Iris pigment epithelial cell (primary cell): ENCODE measurements at regions not wholly inside any gene's neighbourhood (a gene's known extent, or its start where the extent isn't known, plus 50 kb on each side); places are given as distances from the start of the nearest gene placed in this dataset.

ENCODE experiments used
- DNase-seq: peaks from one replicate; pipeline ENCODE4 v3.0.0-alpha.2; 2011; ENCODE audit warnings: low read depth

DNA sequence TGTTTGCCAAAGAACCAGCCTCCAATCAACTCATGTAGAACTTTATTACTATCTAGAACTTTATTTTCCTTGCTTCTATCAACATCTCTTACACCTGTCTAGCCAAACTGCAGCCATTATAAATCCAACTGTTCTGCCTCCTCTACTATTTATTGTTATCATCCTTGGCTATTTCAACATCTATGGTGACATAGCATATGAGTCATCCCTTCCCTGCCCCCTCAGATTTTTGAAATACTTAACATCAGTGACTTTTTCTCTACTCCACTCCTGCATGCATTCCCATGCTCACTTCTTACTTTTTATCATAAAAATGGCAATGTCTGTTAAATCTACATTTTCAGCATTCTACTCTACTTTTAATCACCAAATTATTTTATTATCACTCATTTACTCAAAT lies 544.9 kb upstream of the NEGR1 start:
- DNase-seq = peak; percentile 45

DNA sequence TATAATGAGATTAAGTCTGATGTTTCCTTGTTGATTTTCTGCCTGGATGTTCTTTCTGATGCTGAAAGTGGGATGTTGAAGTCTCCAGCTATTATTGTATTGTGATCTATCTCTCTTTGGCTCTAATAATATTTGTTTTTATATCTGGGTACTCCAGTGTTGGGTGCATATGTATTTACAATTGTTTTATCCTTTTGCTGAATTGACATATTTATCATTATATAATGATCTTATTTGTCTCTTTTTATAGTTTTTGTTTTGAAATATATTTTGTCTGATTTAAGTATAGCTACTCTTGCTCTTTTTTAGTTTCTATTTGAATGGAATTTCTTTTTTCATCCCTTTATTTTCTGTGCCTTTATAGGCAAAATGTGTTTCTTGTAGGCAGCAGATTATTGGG lies 522.2 kb upstream of the NEGR1 start:
- no peak for DNase-seq

DNA sequence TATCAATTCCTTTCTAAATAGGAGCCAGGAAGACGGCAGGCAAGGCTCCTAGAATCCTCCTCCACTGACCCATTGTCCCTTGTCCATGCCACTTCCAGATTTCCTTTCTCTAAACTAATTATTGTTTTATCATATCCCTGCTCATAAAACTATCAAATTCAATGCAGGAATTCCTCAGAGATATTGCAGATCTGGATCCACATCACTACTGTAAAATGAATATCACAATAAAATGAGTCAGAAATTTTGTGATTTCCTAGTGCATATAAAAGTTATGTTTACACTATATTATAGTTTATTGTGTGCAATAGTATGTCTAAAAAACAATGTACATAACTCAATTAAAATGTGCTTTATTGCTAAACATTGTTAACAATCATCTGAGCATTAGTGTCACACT lies 498.7 kb upstream of the NEGR1 start:
- no peak for DNase-seq

DNA sequence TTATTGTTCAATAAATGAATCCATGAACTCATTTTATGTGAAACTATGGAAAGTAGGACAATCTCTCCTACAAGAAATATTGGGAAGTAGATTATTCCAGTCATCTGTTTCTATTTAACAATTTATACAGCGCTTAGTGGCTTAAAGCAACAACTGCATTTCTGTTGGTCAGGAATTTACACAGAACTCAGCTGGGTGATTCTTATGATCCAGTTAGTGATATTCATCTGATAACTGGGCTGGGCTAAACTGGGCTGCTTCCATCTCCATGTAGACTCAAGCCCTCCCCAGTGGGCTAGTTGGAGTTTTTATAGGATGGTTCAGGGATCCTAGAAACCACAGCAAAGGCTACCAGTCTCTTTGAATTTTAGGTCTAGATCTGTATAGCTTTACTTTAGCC lies 497.9 kb upstream of the NEGR1 start:
- DNase-seq = no peak

DNA sequence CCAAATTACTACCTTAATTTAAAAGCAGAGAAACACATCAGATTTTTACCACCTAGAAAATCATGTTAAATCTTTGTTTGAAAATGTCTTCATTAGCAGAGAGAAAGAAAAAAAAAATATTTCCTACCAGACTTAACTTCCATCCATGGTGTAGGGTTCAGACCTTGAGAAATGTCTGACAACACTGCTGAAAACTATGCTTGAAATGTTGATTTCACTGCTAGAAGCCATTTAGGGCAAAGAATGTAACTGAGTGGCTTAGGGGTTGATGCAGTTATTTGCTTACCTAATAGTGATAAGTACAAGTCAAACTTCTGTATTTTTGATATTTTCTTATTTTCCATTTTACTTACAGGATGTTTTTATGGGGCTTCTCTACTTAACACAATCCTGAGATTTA lies 495.6 kb upstream of the NEGR1 start:
- peak; percentile 4 for DNase-seq

DNA sequence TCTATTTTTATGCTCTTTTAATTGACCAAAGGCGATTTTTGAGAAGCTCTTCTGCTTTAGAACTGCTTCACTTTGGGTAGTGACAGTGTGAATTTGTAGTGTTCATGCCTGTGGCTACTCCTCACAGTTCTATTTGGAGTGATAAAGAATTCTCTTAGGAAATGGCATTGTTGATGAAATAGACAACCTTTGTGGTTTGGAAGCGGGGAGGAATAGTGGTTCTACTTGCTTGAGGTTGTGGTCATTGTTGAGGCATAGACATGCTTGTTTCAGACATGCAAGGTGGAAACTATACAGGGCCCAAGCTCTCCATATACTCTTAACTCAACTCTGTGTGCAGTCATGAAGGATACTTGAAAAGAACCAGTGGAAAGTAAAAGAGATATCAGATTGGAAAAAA lies 481.1 kb upstream of the NEGR1 start:
- no peak for DNase-seq

DNA sequence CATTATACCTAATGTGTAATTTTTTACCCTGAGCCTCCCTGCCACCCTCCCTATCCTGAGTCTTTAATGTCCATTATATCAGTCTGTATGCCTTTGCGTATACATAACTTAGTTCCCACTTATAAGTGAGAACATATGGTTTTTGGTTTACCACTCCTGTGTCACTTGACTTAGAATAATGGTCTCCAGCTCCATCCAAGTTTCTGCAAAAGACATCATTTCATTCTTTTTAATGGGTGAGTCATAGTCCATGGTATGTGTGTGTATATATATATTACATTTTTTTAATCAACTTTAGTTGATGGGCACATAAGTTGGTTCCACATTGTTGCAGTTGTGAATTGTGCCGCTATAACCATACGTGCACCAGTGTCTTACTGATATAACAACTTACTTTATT lies 477.1 kb upstream of the NEGR1 start:
- DNase-seq = no peak

DNA sequence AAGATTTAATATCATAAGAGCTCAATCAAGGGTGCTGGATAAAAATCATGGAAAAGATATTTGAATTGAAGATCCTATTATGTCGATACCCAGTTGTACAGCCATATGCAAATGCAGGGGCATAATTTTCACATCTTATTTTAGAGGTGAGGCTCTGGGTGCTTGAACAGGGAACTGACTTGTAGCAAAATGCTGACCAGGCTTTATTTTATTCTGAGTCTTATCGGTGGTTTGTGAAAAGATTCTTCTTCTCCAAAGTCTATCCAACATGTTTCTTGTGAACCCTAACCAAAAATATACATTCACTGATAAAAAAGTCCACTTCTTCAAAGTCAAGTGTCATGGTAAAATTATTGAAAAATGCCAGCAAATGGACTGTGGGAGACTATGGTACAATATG lies 475.5 kb upstream of the NEGR1 start:
- no peak for DNase-seq

DNA sequence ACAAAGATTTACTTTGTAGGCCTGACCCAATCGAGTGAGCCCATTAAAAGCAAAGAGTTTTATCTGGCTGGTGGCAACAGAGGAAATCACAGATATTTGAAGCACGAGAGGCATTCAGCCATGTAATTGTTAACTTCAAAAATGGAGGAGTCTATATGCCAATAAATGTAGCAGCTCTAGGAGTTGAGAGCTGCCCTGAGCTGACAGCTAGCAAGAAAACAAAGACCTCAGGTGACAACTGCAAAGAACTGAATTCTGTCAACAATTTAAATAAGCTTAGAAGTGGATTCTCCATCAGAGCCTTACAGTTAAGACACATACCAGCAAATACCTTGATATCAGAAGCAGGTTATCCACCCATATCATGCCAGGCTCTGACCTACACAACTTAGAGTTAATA lies 463.1 kb upstream of the NEGR1 start:
- DNase-seq = no peak

DNA sequence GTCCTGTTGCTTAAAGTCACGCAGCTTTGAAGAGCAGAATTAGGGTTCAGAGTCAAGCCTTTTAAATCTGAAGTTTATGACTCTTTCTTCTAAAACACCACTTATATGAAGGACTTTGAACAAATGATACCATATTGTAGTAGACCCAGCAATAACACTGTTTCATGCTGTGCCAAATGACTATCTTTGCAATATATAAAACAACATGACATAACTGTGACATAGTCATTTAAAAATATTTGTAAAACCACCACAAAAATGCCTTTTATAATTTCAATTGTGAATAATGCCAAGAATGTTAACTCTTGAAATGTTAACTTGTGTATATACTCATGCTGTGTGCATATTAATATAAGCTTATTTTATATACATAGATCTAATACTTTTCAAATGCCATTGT lies 452.1 kb upstream of the NEGR1 start:
- no peak for DNase-seq

DNA sequence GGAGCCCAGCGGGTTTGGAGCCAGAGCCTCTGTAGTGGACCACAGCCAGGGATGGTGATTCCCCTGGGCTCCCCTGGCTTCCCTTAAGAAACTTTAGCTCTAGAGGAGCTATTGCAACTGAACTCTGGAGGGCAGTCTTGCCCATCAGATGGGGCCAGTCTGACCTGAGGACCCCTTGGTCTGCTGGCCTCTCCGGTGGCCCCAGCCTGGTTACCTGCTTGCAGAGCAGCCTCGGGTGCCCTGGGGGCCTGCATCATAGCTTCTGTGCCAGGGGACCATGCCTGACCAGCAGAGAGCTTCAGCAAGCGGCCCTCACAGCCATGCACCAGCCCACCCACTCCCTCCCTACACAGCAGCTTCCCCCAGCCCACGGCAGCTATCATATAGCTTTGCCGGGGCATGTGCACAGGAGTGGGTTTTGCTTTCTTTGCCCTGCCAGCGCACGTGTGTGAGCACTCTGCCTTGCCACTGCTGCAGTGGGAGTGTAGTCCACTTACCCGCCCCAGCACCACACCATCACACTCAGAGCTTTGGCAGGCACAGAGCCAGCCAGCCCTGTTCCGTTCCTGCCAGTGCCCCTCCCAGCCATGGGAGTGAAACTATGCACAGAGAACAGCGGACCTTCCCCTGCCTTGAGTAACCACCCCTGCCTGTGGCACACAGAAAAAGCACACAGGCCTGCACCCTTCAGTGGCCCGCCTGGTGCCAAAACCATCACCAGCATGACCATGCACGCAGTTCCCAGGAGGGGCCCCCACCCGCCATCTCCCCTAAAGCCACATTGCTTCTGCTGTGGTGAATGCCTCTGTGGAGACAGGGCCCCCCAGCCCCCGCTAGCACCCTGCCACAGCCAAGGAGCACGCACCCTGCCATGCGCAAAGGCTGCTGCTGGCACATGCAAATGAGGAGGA lies 442.9 kb upstream of the NEGR1 start:
- no peak for DNase-seq

DNA sequence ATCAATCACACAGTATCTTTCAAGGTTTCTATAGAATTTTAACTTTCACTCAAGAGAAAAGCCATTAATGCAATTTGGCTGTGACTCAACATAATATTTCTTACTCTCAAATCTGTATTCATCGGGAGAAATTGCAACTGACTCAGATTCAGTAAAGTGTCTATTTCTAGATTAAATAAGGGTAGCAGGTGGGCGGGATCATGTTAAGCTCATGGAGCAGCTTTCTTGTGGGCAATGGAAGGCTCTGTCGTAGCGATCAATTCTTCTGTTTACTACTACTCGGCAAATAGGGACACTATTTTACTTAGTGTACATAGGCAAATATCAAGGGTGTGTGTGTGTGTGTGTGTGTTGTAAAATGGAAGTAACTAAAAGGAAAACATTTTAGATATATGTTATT lies 423.6 kb upstream of the NEGR1 start:
- no peak for DNase-seq

DNA sequence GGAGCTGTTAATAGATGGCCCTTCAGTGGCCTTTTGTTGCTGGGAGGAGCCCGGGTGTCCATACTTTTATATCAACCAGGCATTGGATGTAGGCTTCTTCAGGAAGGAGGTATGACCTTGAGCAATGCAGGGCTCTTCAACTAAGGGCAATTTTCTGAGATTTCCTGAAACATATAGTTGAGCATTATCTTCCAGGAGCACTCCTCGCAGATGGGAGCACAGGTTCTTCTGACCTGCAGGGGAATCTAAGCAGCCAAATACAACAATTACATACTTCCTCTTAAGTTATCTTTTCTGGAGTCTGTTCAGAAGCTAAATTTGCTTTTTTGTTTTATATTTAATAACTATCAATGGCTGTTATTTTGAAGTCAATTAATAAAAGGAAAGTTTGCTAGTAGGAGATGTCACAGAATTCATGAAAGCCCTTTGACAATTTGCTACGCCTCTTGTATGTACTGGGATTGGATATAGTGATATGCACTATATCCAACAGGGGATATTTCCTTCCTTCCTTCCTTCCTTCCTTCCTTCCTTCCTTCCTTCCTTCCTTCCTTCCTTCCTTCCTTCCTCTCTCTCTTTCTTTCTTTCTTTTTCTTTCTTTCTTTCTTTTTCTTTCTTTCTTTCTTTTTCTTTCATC lies 422.6 kb upstream of the NEGR1 start:
- no peak for DNase-seq

DNA sequence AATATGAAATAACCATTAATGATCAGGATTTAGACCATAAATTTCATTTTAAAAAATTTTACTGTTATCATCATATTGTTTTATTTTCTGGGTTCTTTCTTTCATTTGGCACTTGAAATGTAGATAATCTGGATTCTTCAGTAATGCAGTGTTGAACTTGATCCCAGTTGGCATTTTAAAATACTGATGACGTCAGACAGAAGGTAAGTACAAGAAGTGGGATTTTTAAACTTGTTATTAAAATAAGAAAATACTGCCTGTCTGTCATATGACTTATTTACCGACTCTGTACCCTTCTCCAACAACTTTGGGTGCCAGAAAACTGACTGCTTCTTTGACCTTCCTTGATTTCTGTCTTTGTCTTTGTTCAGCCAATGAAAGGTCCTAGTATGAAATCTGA lies 415.1 kb upstream of the NEGR1 start:
- no peak for DNase-seq

DNA sequence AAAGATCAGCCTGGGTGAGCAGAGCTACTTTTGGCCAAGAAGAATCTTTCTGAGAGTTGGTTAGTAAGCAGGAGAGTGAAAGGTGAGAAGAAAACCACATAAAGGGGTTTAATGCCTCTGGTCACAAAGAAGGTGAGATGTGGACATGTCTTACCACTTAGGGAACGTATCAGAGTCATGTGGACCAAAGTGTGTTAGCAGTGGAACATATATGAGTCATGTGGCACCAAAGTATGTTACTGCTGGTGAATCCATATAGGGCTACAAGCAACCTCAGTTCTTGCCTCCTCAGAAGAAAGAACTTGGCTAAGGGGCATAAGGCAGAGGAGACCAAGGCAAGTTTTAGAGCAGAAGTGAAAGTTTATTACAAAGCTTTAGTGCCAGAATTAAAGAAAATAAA lies 411.6 kb upstream of the NEGR1 start:
- DNase-seq = no peak

DNA sequence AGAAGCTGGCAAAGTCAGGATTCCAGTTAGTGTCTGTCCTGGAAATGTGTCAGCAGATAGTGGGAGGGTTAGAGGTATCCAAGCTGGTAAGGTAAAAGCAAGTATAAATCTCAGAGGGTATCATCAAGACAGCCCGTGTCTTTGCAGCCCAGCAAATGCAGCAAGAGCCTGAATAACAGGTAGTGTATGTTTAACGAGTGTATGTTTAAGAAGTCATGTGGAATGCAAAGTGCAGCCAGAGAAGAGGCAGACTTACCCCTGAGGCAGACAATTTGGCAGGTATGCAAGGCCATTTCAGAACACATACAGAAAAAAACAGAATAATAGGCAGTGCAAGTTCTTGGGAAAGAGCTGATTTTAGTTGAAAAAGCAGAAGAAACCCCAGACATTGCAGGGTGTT lies 411.0 kb upstream of the NEGR1 start:
- no peak for DNase-seq

DNA sequence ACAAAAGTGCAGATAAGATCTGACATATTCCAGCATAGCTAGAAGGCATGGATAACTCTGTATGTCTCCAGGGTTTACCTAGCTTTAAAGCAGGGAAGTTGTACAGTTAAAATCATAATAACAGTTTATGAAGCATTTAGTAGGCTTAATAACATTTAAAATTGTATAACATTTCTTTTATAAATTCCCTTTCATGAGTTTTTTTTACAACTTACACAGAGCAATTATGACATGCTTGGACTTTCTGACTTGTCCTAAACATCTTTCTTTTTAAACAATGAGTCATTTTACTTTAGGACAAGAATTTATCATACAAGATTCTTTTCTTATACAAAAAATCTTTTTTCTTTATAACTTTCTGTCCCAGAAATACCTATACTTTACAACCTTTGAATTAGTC lies 408.5 kb upstream of the NEGR1 start:
- DNase-seq = no peak

DNA sequence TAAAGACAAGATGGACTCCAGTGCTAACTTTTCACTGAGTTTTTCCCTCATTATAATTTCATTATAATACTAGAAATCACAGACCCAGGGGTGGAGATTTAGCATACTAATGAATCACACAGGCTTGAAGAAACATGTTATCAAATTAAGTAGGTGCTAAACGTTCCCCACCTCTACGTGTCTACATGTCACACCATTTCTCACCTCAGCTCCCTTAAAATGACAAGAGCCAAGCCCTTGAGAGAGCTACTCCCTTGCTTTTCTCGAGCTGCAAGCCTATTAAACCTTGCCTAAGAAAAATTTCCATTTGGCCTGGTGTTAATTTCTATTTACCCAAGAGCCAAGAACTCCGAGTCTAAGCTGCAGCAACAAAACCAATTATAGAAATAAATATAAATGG lies 396.3 kb upstream of the NEGR1 start:
- DNase-seq = no peak

DNA sequence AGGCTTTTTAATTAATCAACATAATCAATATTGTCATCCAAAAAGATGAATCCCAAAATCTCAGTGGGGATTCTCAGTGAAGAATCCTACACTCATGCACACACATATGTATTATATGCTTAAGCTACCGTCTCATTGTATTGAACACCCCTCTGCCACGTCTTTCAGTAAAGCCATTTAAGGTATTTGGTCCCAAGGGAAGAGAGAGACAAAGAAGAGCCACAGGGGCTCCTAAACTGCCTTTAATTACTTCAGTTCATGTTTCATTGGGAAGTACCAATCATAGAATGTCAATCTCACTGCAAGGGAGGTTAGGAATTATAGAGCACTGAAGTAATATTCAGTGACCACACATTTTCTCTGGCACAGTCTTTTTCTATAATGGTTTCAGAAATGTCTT lies 388.6 kb upstream of the NEGR1 start:
- no peak for DNase-seq

DNA sequence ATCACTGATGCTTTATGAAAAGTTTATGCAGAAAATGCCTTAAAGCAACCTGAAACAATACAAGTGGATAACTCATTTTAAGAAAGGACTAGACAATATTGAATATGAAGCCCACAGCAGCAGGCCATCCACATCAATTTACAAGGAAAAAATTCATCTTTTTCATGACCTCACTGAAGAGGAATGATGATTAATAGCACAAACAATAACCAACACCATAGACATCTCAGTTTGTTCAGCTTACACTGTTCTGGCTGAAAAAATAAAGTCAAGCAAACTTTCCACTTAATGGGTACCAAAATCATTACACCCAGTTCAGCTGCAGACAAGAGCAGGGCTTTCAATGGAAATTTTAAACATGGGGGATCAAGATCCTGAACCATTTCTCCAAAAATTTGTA lies 380.6 kb upstream of the NEGR1 start:
- DNase-seq = peak; percentile 1

DNA sequence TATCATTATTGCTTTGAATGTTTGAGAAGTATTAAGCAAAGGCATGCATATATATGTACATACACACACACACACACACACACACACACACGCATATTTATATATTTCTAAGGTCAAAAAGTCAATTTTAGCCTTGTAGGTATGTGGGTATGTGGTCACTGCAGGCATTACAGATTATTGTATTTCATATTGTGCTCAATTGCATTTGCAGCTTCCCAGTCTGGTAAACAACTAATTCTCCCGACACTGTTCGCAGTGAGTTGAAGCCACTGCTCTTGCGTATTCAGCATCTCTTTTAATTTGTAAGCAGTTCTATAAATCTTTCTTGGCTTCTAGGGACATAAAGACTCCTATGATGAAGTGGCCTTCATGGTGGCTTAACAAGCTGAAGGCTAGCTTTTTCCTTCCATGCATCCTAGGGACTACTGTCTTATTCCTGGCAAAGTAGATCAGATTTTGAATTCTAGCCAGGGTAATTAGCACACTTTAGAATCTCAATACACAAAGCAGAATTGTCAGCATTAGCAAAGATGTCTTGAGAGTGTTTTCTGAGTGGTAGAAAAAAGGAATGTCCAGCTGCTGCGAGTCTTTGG lies 368.6 kb upstream of the NEGR1 start:
- no peak for DNase-seq

DNA sequence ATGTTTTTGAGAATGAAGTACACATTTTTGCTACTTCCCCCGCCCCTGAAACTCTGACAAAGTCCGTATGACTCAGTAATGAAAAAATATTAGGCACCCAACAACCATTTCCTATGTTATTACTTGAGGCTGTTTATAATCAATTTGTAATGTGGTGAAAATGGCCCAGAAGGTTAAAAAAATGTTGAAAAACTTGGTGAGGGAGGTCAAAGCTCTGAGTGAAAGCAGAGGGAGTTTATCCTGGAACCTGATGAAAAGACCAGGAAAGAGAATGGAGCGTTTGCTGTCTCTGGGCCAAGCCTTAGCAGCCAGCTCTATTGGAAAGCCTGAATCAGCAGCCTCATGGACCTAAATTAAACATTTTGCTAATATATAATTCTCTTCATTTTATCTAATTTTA lies 367.7 kb upstream of the NEGR1 start:
- DNase-seq = peak; percentile 0

DNA sequence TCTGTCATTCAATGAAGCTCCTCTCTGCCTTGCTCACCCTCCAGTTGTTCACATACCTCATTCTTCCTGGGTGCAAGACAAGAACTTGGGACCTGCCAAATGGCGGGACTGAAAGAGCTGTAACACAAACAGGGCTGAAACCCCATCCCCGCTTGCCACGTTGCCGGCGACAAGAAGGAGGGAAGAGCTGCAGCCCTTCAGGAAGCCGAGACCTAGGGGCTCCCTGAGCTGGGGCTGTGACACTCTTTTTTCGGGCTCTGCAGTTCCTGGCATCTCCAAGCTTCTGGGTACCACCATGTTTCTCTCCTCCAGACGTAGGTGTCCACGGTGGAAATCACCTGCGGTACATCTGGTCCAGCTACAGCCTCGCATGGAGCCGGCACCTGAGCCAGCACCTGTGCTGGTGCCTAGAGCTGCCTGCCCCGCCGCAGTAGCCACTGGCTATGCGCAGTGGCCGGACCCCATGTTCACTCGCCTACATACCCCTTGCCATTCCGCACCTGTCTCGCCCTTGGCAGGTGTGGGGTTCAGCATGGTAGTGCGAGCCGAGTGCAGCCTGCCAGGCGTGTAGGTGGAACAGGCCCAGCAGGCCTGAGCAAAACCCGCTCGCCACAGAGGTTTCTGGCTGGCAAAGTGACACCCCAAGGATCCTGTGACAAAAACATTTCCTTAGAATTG lies 367.0 kb upstream of the NEGR1 start:
- DNase-seq = no peak
